Fibroblast of villous mesenchyme (primary cell): ENCODE measurements at regions not wholly inside any gene's neighbourhood (a gene's known extent, or its start where the extent isn't known, plus 50 kb on each side); places are given as distances from the start of the nearest gene placed in this dataset.

Experiments
- DNase-seq: peaks from one replicate; pipeline ENCODE4 v3.0.0-alpha.2; 2010; ENCODE audit warnings: low read depth
- H3K4me3 ChIP-seq: 2 replicates; pipeline ENCODE4 v1.5.1; 2011; ENCODE audit warnings: low read depth, mild to moderate bottlenecking, low read length
- TF ChIP-seq, protein P1 (sequence below): IDR thresholded peaks from 2 replicates; pipeline ENCODE4 v1.5.1; 2012; ENCODE audit warnings: low read depth, mild to moderate bottlenecking, low read length; ENCODE audit not compliant: insufficient read depth

DNA sequence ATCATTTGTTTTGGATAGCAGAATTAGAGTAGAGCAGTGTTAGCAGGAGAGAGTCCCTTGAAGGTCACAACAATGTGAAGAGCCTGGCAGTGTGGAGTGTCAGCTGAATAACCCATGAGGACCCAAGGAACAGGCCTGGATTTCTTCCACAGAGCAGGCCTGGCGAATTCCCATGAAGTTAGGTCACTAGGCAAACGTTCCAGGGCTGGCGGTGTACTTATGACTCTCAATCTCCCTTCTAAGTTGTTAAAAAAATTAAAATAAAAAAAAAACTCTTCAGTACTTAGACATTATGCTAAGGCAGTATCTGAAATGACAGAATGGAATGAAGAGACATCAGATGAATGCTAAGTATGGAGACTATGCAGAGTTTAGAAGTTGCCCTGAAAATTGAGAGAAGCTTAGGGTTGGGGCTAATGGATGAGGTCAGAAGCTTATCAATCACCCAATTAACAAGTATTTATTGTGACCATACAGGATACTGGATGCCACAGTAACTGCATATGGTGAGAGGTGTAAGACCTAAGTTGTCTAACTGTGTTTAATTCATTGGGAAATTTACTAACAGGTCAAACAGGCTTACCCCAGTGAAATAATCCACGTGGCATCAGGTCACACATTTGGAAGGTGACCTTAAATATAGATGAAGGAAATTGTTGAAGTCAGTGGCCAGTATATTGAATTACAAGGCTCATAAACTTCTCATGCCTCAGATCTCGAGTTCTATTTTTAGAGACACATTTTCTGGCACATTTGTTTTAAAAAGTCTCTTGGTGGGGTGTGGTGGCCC, 126.2 kb upstream of the NRP1 start:
- TF ChIP-seq, protein P1, sequence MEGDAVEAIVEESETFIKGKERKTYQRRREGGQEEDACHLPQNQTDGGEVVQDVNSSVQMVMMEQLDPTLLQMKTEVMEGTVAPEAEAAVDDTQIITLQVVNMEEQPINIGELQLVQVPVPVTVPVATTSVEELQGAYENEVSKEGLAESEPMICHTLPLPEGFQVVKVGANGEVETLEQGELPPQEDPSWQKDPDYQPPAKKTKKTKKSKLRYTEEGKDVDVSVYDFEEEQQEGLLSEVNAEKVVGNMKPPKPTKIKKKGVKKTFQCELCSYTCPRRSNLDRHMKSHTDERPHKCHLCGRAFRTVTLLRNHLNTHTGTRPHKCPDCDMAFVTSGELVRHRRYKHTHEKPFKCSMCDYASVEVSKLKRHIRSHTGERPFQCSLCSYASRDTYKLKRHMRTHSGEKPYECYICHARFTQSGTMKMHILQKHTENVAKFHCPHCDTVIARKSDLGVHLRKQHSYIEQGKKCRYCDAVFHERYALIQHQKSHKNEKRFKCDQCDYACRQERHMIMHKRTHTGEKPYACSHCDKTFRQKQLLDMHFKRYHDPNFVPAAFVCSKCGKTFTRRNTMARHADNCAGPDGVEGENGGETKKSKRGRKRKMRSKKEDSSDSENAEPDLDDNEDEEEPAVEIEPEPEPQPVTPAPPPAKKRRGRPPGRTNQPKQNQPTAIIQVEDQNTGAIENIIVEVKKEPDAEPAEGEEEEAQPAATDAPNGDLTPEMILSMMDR: no peak
- DNase-seq: peak; percentile 50

DNA sequence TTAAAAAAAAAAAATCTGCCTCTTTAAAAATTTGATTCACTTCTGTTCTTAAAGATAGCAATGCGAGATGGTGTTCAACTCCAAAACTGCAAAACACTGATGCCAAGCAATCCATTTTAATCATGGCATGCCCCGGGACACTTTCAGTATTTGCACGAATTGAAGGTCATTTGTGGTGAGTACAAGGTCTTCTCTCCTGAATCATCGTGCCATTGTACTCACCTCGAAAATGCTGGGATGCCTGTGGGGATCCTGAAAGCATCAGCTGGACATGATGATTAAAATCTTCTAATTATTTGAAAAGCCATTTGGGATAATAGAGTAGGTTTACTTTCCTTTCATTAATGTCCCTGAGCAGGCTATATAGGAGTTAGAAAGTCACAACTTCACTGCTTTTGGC, 125.1 kb upstream of the NRP1 start:
- no peak overlapping the region for H3K4me3 ChIP-seq
- DNase-seq: no peak
- TF ChIP-seq, protein P1: no peak

More for the DNA sequence above, 126.2 kb upstream of the NRP1 start:
- H3K4me3 ChIP-seq: no peak overlapping the region

DNA sequence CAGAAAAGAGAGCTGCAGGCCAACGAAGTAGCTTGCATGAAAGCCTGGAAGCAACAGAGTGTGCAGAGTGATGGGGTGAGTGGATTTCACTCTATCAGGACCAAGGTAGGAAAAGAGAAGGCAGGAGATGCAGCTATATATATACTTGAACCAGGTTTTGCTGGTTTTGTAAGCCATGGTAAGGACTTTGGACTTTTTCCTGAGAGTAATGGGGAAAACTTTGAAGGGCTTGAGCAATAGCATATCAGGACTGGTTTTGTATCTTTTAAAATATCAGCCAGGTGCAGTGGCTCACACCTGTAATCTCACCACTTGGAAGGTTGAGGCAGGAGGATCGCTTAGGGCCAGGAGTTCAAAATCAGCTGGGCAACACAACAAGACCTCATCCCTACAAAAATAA, 120.6 kb upstream of the NRP1 start:
- no peak for DNase-seq
- no peak overlapping the region for H3K4me3 ChIP-seq
- TF ChIP-seq, protein P1: no peak

DNA sequence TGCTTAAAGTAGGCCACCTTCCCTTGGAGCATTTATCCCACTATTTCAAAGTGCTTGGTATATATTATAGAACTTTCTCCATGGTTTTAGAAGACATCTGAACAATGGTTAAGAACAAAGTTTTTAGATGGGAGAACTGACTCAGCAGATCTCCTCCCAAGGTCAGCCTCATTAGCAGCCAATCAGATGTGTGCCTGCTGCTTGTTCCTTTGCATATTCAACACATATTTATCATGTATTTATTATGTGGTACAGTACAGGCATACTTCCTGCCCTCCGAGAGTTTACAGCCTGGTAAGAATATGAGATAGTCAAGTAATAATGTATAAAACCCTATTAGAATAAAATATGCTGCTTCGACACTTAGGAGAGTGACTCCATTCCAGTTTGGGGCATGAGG, 120.1 kb upstream of the NRP1 start:
- no peak for DNase-seq
- TF ChIP-seq, protein P1: no peak
- no peak overlapping the region for H3K4me3 ChIP-seq

DNA sequence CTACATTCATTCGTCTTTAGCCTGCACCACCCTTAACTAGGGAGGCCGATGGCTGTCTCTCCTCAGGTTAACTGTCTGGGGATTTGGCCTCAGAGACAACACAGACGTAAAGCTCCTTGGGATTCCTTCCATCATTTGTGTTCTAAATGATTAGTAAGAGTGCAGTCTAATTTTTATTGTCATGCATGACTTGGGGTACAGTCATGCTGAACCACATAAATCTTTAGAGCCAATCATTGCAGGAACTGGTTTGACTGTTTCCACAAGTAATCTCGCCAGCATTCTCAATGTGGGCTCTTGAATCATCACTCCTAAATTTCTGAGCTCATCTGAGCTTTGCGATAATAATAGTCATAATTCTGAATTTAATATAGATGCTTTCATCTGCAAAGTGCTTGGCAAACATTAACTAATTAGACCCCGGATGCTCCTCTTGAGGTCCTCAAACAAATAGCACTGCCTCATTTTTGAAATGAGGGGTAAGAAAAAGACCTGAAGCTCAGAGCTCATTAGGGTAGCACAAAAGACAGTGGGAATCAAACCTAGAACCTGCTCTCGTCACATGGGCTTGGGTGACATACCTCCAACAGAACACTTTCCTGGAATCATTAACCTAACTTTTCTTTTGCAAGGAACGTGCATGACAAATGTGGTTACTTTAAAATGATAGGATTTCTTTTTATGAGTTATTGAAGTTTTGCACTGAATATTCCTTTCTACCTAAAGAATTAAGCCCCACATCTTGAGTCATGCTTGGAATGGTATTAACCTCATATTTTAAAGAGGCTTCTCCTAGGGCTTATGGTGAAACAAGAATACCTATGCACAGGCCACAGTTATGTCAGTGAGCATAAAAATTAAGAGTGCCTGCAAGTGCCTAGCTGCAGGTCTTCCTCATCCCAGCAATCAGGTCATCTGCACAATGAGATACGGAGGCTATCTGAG, 118.9 kb upstream of the NRP1 start:
- TF ChIP-seq, protein P1: no peak
- H3K4me3 ChIP-seq: no peak overlapping the region

DNA sequence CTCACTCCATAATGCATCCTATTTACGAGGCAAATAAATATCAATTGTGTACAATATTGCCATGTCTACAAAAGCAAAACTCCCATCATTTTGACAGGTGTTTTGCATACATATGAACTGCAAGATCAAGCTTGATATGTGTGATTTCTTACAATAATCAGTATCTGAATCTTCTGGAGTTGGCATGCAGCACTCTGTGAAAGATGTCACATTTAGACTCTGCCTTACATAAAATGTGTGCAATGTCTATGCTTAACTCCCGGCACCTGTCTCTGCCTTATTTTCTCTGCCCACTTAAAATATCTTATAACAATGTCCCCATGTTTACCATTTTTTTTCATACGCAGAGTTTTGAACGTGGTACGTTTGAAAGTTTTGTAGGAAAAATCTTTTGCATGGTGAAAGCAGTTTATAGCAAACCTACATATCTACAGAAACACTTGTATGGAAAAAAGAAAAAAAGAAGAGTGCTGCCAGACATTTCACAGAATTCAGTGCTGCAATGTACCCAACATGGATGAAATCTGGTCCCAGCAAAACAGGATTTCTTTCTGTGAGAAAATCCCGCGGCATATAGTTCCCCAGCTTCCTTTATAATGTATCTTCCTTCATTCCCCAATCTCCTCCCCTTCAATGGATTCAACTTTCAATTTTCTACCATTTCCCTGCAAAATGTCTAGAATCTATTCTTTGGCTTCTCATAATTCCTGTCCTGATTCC, 114.1 kb upstream of the NRP1 start:
- TF ChIP-seq, protein P1: no peak
- no peak for DNase-seq
- no peak overlapping the region for H3K4me3 ChIP-seq

More for the DNA sequence above, 118.9 kb upstream of the NRP1 start:
- DNase-seq: no peak
